ENCODE measurements at regions not wholly inside any gene's neighbourhood (a gene's known extent, or its start where the extent isn't known, plus 50 kb on each side); places are given as distances from the start of the nearest gene placed in this dataset.

DNA sequence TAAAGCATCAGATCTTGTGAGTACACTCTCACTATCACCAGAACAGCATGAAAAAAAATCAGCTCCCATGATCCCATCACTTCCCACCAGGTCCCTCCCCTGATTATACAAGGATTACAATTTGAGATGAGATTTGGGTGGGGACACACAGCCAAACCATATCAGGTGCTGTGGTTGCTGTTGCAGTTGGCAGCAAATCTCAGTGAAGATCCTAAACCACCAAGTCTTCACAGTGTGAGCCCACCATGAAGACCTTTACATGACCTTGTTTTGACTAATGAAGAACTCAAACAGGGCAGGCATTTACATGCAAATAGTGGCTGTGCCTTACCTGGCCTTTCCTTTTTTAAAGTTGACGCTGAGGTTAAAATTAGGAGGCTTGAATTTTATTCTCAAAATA, 242.6 kb downstream of the ACTR3B start:
- H3K9me3 Mint-ChIP-seq = peaks cover 16% of the 10 kb centered on the region
- no peak for DNase-seq (ENCODE audit: low read depth, low spot score)
- peaks cover 20% of the 10 kb centered on the region for H3K36me3 Mint-ChIP-seq (ENCODE audit: low read depth)
- TF ChIP-seq, protein P1, sequence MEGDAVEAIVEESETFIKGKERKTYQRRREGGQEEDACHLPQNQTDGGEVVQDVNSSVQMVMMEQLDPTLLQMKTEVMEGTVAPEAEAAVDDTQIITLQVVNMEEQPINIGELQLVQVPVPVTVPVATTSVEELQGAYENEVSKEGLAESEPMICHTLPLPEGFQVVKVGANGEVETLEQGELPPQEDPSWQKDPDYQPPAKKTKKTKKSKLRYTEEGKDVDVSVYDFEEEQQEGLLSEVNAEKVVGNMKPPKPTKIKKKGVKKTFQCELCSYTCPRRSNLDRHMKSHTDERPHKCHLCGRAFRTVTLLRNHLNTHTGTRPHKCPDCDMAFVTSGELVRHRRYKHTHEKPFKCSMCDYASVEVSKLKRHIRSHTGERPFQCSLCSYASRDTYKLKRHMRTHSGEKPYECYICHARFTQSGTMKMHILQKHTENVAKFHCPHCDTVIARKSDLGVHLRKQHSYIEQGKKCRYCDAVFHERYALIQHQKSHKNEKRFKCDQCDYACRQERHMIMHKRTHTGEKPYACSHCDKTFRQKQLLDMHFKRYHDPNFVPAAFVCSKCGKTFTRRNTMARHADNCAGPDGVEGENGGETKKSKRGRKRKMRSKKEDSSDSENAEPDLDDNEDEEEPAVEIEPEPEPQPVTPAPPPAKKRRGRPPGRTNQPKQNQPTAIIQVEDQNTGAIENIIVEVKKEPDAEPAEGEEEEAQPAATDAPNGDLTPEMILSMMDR (conservative IDR thresholded peaks at IDR 0.05) = no peak
- H3K27me3 Mint-ChIP-seq (ENCODE audit: low read depth) = no peaks in the 10 kb centered on the region
- no peaks in the 10 kb centered on the region for H3K4me1 Mint-ChIP-seq
- H3K27ac Mint-ChIP-seq (ENCODE audit: unreplicated experiment) = no peak overlapping the region
- no peak overlapping the region for H3K4me3 Mint-ChIP-seq

GRCh38 chr7:153002572-153002971, 243.0 kb downstream of the ACTR3B start:
- Mint-ChIP-seq H3K27ac (ENCODE audit: unreplicated experiment) (no peak overlapping the region), H3K36me3 (ENCODE audit: low read depth) (peaks cover 17% of the 10 kb centered on the region), H3K27me3 (ENCODE audit: low read depth) (no peaks in the 10 kb centered on the region), H3K4me3 (no peak overlapping the region), H3K9me3 (peaks cover 14% of the 10 kb centered on the region), H3K4me1 (no peaks in the 10 kb centered on the region)
- TF ChIP-seq, protein P1 (conservative IDR thresholded peaks at IDR 0.05) = no peak
- no peak for DNase-seq (ENCODE audit: low read depth, low spot score)

DNA sequence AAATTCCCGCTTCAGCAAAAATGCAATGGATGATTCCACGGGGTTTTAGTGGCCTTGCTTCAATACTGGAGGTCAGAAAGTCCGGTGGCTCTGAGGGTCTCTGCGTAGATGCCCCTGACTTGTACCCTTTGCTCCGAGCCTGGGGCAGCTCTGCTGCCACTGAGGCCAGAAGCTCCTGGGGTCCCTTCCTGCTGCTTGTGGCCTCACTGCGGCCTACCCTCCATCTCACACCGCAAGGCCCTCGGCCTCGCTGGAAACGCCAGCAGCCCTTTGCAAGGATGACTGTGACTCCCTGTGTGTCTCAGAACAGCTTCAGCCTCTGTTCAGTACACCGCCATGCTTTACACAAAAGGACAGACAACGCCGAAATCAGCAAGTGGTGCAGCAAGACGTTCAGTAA, 244.8 kb downstream of the ACTR3B start:
- no peak for DNase-seq (ENCODE audit: low read depth, low spot score)
- peaks cover 10% of the 10 kb centered on the region for H3K9me3 Mint-ChIP-seq
- no peak overlapping the region for H3K27ac Mint-ChIP-seq (ENCODE audit: unreplicated experiment)
- no peaks in the 10 kb centered on the region for H3K27me3 Mint-ChIP-seq (ENCODE audit: low read depth)
- TF ChIP-seq, protein P1 (conservative IDR thresholded peaks at IDR 0.05) = no peak
- no peak overlapping the region for H3K4me3 Mint-ChIP-seq
- H3K4me1 Mint-ChIP-seq = no peaks in the 10 kb centered on the region
- peaks cover 14% of the 10 kb centered on the region for H3K36me3 Mint-ChIP-seq (ENCODE audit: low read depth)

GRCh38 chr7:153005750-153006435, 246.3 kb downstream of the ACTR3B start:
- peaks cover 12% of the 10 kb centered on the region for H3K36me3 Mint-ChIP-seq (ENCODE audit: low read depth)
- no peak for DNase-seq (ENCODE audit: low read depth, low spot score)
- no peaks in the 10 kb centered on the region for H3K4me1 Mint-ChIP-seq
- peaks cover 7% of the 10 kb centered on the region for H3K9me3 Mint-ChIP-seq
- no peaks in the 10 kb centered on the region for H3K27me3 Mint-ChIP-seq (ENCODE audit: low read depth)
- H3K27ac Mint-ChIP-seq (ENCODE audit: unreplicated experiment) = no peak overlapping the region
- TF ChIP-seq, protein P1 (conservative IDR thresholded peaks at IDR 0.05) = no peak
- H3K4me3 Mint-ChIP-seq = no peak overlapping the region

GRCh38 chr7:153006452-153006851, 246.9 kb downstream of the ACTR3B start:
- TF ChIP-seq, protein P1 (conservative IDR thresholded peaks at IDR 0.05) = no peak
- Mint-ChIP-seq H3K4me1 (no peaks in the 10 kb centered on the region), H3K9me3 (peaks cover 4% of the 10 kb centered on the region), H3K4me3 (no peak overlapping the region), H3K36me3 (ENCODE audit: low read depth) (peaks cover 6% of the 10 kb centered on the region), H3K27ac (ENCODE audit: unreplicated experiment) (no peak overlapping the region), H3K27me3 (ENCODE audit: low read depth) (no peaks in the 10 kb centered on the region)
- no peak for DNase-seq (ENCODE audit: low read depth, low spot score)
